HUES6 (cell line): ENCODE measurements at regions not wholly inside any gene's neighbourhood (a gene's known extent, or its start where the extent isn't known, plus 50 kb on each side); places are given as distances from the start of the nearest gene placed in this dataset.

Experiments
- H3K27ac ChIP-seq: 2 replicates; pipeline ENCODE4 v1.7.0; 2013; ENCODE audit warnings: low read depth, mild to moderate bottlenecking, low read length, inconsistent platforms
- H3K27me3 ChIP-seq: 2 replicates; pipeline ENCODE4 v1.6.1; 2013; ENCODE audit warnings: low read length; ENCODE audit not compliant: control insufficient read depth, insufficient read depth
- H3K36me3 ChIP-seq: 2 replicates; pipeline ENCODE4 v1.6.1; 2013; ENCODE audit warnings: low read length; ENCODE audit not compliant: control insufficient read depth, insufficient read depth
- H3K4me1 ChIP-seq: 2 replicates; pipeline ENCODE4 v1.6.1; 2013; ENCODE audit warnings: low read length; ENCODE audit not compliant: control insufficient read depth, insufficient read depth
- H3K4me3 ChIP-seq: 2 replicates; pipeline ENCODE4 v1.5.1; 2013; ENCODE audit warnings: low read depth, low read length
- H3K9ac ChIP-seq: one replicate; pipeline ENCODE4 v1.6.1; 2013; ENCODE audit warnings: mild to moderate bottlenecking, low read length
- H3K9me3 ChIP-seq: 2 replicates; pipeline ENCODE4 v1.6.1; 2013; ENCODE audit warnings: low read depth, low read length; ENCODE audit not compliant: control insufficient read depth, insufficient read depth

GRCh38 chr2:209321581-209321980, 102.3 kb upstream of the MAP2 start:
- Histone ChIP-seq H3K9me3 (no peaks in the 10 kb centered on the region), H3K27ac (no peak overlapping the region), H3K9ac (no peak overlapping the region), H3K36me3 (0 out of 2 replicates have a peak, but pooled peaks cover 4% of the 10 kb centered on the region), H3K4me3 (no peak overlapping the region), H3K27me3 (no peaks in the 10 kb centered on the region), H3K4me1 (peaks cover 6% of the 10 kb centered on the region)

- no peak overlapping the region for H3K9ac ChIP-seq
- H3K9me3 ChIP-seq, result no peaks in the 10 kb centered on the region
- H3K27me3 ChIP-seq, result no peaks in the 10 kb centered on the region
- no peak overlapping the region for H3K4me3 ChIP-seq
- H3K4me1 ChIP-seq, result peaks cover 6% of the 10 kb centered on the region
- H3K27ac ChIP-seq, result no peak overlapping the region
- no peaks in the 10 kb centered on the region for H3K36me3 ChIP-seq
Observed at GRCh38 chr2:209322041-209322440, 101.8 kb upstream of the MAP2 start.

DNA sequence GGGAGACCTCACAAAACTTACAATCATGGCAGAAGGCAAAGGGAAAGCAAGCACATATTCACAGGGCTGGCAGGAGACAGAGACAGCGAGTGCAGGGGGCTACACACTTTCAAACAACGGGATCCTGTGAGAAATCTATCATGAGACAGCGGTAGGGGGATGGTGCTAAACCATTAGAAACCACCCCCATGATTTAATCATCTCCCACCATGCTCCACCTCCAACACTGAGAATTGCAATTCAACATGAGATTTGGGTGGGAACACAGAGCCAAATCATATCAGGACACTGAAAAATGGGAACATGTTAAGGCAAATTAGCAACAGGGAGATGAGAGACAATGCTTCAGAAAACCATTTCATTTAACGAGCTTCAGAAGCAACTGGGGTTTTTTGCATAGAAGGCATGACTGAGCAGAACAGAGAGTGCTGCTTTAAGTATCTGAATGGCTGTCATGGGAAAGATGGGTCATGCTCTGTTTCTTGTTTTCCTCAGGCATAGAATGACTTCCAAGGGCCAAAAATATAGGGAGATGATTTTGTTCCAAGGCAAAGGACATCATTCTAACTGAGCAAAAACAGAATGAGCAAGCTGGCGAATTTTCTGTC, 100.8 kb upstream of the MAP2 start:
- no peaks in the 10 kb centered on the region for H3K27me3 ChIP-seq
- H3K27ac ChIP-seq, result no peak overlapping the region
- peaks cover 6% of the 10 kb centered on the region for H3K4me1 ChIP-seq
- H3K9me3 ChIP-seq, result no peaks in the 10 kb centered on the region
- no peak overlapping the region for H3K9ac ChIP-seq
- no peaks in the 10 kb centered on the region for H3K36me3 ChIP-seq
- no peak overlapping the region for H3K4me3 ChIP-seq

- Histone ChIP-seq H3K9me3 (no peaks in the 10 kb centered on the region), H3K4me1 (peaks cover 6% of the 10 kb centered on the region), H3K9ac (no peak overlapping the region), H3K36me3 (no peaks in the 10 kb centered on the region), H3K27ac (no peak overlapping the region), H3K4me3 (no peak overlapping the region), H3K27me3 (no peaks in the 10 kb centered on the region)
Observed at GRCh38 chr2:209323738-209324137, 100.1 kb upstream of the MAP2 start.

DNA sequence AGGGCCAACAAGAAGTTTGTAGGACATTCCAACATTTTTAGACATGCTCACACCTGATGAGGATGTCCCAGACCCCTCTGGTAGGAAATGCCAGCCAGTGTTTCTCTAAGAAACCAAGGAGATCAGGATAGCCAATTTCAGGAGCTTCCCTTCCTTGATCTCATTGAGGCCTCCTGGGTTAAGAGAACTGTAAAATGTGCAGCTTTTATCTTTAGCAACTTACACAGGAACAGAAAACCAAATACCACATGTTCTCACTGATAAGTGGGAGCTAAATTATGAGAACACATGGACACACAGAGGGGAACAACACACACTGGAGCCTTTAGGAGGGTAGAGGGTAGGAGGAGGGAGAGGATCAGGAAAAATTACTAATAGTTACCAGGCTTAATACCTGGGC, 99.6 kb upstream of the MAP2 start:
- no peaks in the 10 kb centered on the region for H3K9me3 ChIP-seq
- H3K4me3 ChIP-seq, result no peak overlapping the region
- H3K27ac ChIP-seq, result no peak overlapping the region
- no peaks in the 10 kb centered on the region for H3K36me3 ChIP-seq
- H3K4me1 ChIP-seq, result peaks cover 6% of the 10 kb centered on the region
- H3K9ac ChIP-seq, result no peak overlapping the region
- H3K27me3 ChIP-seq, result no peaks in the 10 kb centered on the region

DNA sequence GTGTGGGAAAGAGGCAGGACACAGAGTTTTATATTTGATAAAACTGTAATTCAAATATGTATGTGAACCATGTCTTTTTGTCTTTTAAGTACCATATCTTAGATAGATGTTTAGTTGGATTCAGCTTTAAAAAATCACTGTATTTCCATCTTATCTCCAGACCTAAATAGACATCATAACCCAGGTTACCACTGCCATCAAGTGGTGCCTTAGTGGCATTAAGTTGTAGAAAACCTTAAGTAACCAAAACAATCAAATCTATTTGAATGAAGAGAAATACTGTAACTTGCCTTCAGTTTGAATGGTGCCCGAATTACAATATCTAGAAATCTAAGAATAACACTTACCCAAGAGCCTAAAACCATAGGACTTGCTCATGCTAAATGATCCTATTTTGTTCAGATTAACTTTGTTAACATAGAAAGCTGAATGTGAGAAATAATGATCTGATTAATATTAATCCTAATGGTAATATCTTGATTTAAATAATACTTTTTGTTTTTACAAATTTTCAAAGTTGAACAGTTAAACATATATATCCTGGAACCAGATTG, 92.5 kb upstream of the MAP2 start:
- Histone ChIP-seq H3K27ac (no peak overlapping the region), H3K4me1 (peaks cover 8% of the 10 kb centered on the region), H3K27me3 (peaks cover 2% of the 10 kb centered on the region; the same call in 1 of the 2 replicates), H3K9ac (no peak overlapping the region), H3K4me3 (no peak overlapping the region), H3K9me3 (no peaks in the 10 kb centered on the region), H3K36me3 (no peaks in the 10 kb centered on the region)

- H3K4me3 ChIP-seq, result no peak overlapping the region
- H3K27ac ChIP-seq, result no peak overlapping the region
- H3K36me3 ChIP-seq, result no peaks in the 10 kb centered on the region
- no peaks in the 10 kb centered on the region for H3K9me3 ChIP-seq
- H3K4me1 ChIP-seq, result peaks cover 8% of the 10 kb centered on the region
- H3K27me3 ChIP-seq, result peaks cover 2% of the 10 kb centered on the region; the same call in 1 of the 2 replicates
- no peak overlapping the region for H3K9ac ChIP-seq
Observed at GRCh38 chr2:209334188-209335017, 89.4 kb upstream of the MAP2 start.

DNA sequence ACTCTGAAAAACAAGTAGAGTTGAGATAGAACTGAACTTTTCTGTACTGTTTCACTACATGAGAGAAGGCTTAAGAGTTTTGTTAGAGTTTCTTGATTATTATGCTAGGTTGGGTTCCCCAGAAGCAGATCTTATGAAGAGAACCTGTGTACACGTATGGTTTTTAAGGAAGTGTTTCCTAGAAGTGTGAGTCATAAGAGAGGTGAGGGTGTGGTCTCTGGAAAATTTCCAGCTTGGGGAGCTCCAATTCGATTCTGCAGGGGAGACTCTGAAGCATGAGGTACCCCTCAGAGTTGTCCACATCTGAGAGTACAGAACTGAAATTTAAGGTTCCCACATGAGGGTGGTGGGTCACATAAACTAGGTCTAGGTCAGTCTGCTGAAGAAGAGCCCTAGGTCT, 83.3 kb upstream of the MAP2 start:
- H3K4me1 ChIP-seq, result no peaks in the 10 kb centered on the region
- H3K4me3 ChIP-seq, result no peak overlapping the region
- H3K36me3 ChIP-seq, result no peaks in the 10 kb centered on the region
- no peak overlapping the region for H3K27ac ChIP-seq
- no peaks in the 10 kb centered on the region for H3K9me3 ChIP-seq
- no peak overlapping the region for H3K9ac ChIP-seq
- no peaks in the 10 kb centered on the region for H3K27me3 ChIP-seq

DNA sequence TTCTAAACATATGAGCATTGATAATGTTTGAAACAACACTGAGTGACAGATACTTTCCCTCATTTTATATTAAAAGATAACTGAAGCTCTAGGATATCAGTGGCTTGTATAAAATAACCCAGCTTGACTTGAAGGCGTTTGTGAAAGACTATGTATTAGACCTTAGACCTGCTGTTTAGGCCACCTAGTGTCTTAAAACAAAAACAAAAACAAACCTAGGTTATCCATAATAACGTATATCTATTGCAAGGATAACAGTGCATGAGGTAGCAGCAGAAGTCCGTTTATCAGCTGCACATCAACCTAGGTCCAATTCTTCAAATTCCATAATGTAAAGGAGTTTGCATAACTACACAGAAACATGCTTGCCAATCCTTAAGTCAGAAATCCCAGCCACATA, 79.5 kb upstream of the MAP2 start:
- H3K27me3 ChIP-seq, result no peaks in the 10 kb centered on the region
- H3K9ac ChIP-seq, result no peak overlapping the region
- H3K4me1 ChIP-seq, result peaks cover 17% of the 10 kb centered on the region

DNA sequence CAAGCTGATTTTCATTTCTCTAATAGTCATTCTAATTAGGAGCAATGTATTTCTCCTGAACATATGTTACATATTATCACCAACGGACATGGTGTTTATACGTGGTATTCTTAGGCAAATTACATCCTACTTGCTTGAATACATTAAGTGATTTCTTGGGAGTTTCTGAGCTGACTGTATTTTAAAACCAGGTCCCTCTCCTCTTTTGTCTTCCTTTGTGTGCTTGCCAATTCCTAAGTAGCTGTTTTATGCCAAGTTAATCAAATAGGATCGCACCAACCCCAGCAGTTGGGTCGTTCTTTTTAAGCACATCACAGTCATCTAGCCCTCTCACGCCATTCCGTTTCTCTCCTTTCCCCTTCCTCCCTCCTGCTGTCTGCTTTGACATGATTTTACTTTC, 75.4 kb upstream of the MAP2 start:
- H3K27ac ChIP-seq, result no peak overlapping the region
- no peak overlapping the region for H3K4me3 ChIP-seq
- H3K4me1 ChIP-seq, result peaks cover 17% of the 10 kb centered on the region
- no peak overlapping the region for H3K9ac ChIP-seq
- no peaks in the 10 kb centered on the region for H3K9me3 ChIP-seq
- no peaks in the 10 kb centered on the region for H3K36me3 ChIP-seq
- H3K27me3 ChIP-seq, result no peaks in the 10 kb centered on the region

More for the DNA sequence above, 79.5 kb upstream of the MAP2 start:
- Histone ChIP-seq H3K36me3 (no peaks in the 10 kb centered on the region), H3K9me3 (no peaks in the 10 kb centered on the region), H3K4me3 (no peak overlapping the region), H3K27ac (no peak overlapping the region)

DNA sequence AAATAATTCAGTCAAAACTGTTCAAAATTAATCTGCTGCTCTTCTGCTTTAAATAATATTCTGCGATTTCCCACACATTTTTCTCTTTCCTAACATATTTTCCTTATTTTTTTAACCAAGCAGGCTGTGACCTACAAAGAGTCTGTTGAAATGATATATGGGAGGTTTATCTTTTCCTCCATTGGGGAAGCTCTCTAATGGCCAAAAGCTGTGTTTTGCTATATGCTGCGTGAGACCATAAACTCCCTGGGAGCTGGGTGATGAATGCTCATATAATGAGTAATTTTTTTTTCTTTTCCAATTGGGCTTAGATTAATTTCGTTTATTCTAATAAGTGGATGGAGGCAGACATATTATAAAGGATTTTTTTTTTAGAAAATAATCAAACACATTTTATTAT, 72.2 kb upstream of the MAP2 start:
- H3K9ac ChIP-seq, result no peak overlapping the region

More for the DNA sequence above, 72.2 kb upstream of the MAP2 start:
- Histone ChIP-seq H3K27me3 (no peaks in the 10 kb centered on the region), H3K36me3 (no peaks in the 10 kb centered on the region), H3K27ac (no peak overlapping the region), H3K9me3 (no peaks in the 10 kb centered on the region), H3K4me1 (peaks cover 11% of the 10 kb centered on the region), H3K4me3 (no peak overlapping the region)
